RCC 7860 (cell line): ENCODE measurements at regions not wholly inside any gene's neighbourhood (a gene's known extent, or its start where the extent isn't known, plus 50 kb on each side); places are given as distances from the start of the nearest gene placed in this dataset.

Experiments used
- DNase-seq: peaks from one replicate; pipeline ENCODE4 v3.0.0-alpha.2; 2015; ENCODE audit warnings: low spot score
- FAIRE-seq: peaks from 2 replicates; lab custom pipeline; 2012; peaks lifted over from hg19 to GRCh38; lab: Jason Lieb, UNC

DNA sequence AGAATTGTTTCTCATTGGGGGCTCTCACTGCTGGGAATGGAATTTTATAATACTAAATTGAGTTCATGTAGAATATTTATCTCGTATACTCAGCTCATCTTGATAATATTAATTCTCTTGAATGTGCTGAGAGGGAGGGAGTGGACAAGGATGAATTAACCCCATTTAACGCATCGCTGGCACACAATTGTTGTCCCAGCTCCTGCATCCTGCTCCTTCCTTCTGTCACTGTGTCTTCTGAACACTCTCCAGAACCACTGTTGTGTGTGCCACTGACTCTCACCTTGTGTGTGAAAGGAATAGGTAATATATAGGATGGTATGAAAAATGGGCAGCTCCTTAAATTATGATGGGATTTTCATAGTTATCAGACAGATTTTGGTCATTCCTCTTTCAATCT lies 267.3 kb downstream of the MTRR start:
- FAIRE-seq (no peak), DNase-seq (no peak)

DNA sequence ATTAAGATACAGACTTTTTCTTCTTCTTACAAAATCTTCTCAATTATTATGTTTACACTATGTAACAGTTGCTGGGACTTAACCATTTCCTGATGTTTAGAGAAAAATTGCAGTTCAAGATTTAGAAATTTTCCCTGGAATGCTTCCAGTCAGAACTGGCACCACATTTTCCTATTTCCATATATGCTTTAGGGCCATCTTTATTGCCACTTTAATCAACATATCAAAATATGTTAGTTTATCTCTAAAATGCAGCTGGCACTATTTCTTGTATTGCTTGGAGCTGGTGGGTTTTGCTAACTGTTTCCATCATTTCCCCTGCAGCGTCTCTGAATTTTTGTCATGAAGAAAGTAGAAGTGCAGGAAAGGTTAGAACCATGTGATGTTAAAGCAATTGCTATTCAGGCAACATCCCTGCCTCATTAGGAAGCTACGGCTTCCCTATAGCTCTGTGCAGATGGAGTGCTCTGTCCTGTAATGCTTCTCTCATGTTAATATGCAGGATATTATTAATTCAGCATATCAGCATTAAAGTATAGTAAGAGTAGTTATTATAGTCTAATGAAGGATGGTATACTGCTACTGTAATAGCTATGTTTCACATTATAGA lies 269.1 kb downstream of the MTRR start:
- DNase-seq (no peak), FAIRE-seq (no peak)

DNA sequence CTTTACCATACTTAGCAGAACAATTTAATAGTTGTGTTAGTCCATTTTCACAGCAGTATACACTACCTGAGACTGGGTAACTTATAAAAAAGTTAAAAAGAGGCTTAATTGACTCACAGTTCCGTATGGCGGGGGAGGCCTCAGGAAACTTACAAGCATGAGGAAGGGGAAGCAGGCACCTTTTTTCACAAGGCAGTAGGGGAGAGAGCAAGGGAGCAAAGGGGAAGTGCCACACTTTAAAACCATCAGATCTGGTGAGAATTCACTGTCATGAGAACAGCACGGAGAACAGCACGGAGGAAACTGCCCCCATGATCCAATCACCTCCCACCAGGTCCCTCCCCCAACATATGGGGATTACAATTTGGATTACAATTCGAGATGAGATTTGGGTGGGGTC lies 269.9 kb downstream of the MTRR start:
- no peak for FAIRE-seq
- no peak for DNase-seq

DNA sequence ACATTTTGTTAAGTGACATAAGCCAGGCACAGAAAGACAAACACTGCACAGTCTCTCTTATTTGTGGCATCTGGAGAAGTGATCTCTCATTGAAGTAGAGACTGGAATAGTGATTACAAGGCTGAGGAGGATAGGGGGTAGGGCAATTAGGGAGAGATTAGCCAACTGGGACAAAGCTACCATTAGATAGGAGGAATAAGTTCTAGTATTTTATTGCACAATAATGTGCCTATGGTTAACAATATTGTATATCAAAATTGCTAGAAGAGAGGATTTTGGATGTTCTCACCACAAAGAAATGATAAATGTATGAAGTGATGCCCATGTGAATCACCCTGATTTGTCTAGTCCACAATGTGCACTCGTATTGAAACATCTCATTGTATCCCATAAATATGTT lies 281.8 kb downstream of the MTRR start:
- no peak for DNase-seq
- FAIRE-seq, result no peak

DNA sequence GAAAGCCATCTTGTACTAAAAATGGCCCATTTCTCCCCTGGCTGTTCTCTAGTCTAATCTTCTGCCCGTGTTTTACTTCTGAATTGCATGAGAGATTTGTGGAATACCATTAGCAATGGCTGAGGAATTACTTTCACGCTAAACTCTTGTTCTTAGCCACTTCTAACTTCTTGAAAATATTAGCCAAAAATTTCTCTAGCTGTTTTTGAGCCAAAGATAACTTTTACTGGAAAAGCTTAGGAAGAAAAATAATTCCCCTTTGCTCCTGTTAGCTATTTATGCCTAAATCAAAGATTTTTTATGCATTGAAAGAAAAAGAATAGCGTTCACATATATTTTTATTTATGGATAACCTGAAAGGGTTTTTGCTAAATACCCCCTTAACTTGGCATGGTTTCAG lies 287.8 kb downstream of the MTRR start:
- FAIRE-seq, result no peak
- no peak for DNase-seq

DNA sequence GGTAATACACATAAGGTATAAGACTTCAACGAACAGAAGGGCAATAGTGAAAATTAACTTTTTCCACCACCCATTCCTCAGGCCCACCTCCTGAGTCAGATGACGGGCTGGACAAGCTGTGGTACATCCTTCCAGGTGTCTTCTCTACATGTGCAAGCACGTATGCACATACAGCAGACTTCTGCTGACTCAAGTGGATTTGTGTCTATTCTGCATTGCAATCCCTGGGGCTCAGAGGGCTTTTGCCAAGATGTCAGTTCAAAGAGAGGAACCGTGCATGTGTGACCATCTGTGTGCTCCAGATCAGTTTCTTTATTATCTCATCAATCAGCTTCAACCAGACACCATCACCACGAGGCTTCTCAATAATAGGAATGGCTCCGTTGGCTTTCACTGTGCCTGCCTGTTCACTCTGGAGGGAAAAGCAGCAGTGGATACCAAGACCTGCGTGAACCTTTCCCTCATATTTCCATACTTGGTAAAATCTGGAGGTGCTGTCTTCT lies 288.4 kb downstream of the MTRR start:
- DNase-seq (no peak), FAIRE-seq (no peak)

DNA sequence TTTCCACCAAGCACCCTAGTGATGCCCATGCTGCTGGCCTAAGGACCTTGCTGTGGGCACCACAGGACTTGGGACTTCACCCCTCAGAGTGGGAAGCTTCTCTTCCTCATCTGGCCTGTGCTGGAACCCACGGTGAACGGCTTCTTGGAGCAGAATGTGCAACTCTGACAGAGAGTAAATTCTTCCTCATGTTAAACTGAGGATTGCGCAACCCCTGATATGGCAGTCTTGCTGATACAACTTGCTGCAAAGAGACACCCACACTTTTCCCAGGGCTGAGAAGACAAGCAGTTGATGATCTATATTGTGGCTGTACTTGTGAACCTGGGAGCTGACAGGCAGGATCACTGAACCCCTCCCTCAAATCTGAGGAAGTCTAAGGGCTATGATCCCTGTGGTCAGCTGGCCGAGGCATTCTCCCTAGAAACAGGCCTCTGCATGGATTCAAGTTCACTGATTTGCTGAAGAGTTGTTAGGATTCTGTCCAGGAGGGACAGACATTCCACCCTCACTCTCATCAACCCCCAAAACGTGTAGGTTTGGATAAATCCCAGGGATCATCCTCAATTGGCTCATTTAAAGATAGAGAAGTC lies 307.2 kb downstream of the MTRR start:
- FAIRE-seq (no peak), DNase-seq (no peak)

DNA sequence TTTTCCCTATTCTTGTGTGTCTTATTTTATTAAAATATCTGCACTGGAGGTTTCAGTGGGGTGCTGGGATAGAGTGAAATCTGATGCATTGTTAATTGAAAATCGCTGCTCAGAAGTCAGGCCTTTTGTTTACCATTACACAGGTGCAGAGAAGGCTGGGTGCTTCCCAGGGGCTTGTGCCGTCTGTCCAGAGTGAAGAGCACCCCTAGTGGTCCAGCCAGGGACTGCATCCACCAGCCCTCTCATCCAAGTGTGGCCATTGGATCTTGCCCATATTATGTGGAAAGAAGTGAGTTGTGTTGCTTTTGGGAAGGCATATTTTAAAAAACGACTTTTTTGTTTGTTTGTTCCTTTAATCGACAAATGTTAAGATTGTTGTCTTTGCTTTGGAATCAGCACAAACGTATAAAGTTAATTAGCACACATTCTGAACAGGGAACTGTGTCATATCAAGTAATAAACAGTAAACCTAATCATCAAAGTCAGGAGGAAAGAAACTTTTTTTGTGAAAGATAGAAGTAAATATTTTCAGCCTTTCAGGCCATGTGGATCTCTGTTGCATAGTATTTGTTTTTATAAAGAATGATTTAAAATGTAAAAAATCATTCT lies 315.6 kb downstream of the MTRR start:
- DNase-seq (no peak), FAIRE-seq (peak; percentile 37)

DNA sequence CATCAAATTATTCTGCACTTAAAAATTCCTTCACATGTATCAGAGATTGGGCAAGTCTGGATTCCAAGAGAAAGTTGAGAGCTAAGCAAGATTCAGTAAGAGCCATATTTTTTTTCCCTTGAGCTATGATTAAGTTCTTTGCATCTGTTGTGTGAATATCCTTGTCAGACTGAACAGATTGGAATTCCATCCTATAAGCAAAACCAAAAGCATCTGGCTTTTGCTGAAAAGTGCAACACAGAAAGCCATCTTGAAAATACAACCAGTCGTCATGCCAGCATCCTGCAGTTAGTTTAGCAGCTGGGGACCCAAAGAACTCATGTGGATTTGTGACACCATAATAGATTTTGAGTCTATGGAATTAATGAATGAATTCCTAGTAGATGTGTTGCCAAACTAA lies 316.9 kb downstream of the MTRR start:
- no peak for DNase-seq
- no peak for FAIRE-seq

DNA sequence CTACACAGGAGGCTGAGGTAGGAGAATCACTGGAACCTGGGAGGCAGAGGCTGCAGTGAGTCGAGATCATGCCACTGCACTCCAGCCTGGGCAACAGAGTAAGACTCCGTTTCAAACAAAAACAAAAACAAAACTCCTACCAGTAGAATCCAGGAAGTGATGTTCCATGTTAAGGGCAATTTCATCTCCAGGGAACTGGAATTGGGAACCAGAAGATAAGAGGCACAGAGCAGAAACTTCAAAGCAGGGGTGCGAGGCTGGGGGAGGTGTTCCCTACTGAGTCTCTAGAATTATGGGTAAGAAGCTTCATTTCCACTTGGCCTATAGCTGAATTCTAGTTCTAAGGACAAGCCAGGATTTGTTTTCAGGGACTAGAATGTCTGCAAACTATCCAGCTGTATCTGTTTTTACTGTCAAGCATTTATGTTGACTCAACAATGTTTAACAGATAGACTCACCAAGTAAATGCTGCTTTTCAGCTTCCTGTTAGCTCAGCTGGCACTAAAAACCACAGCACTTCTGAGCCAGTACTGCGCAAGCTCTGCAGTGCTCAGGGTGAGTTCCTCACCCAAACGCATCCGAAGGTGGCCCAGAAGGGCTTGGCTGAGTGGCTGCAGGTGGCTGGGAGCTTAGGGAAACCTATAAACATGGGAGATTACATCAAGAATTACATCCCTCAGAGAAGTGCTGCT lies 320.1 kb downstream of the MTRR start:
- DNase-seq (no peak), FAIRE-seq (no peak)

DNA sequence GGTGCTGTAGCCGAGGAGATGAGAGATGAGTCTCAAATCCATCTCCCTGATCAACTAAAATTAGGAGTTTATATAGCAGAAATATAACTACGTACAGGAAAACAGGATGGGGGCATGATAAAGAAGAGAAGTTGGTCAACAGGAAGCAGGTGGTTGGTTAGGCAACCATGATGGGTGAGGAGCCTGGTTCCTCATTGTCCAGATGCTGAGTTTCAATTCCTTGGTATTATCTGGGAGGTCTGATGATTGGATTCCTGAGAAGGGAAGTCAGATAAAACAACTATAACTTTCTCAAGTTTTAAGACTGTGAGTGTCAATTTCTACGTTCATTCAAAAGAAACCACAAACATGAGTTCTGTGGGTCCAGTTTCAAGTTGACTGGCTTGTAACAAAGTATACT lies 323.9 kb downstream of the MTRR start:
- FAIRE-seq (no peak), DNase-seq (no peak)

DNA sequence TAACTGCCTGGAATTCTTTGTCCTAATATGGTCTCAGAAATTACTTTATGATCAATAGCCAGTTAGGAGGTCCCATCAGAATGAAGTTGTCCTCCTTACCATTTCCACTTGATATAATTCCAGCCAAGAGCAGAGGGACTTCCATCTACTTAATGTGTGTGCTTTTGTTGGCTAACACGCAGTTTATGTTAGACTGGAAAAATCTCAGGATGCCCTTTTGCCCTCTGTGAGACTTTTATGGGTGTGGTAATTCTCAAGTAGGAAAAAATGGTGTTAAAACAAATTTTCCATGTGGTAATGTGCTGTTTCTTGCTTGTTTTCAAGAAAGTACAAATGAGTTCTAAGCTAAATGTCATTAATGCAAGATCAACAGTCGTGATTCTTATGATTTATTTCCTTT lies 327.1 kb downstream of the MTRR start:
- FAIRE-seq (no peak), DNase-seq (no peak)

DNA sequence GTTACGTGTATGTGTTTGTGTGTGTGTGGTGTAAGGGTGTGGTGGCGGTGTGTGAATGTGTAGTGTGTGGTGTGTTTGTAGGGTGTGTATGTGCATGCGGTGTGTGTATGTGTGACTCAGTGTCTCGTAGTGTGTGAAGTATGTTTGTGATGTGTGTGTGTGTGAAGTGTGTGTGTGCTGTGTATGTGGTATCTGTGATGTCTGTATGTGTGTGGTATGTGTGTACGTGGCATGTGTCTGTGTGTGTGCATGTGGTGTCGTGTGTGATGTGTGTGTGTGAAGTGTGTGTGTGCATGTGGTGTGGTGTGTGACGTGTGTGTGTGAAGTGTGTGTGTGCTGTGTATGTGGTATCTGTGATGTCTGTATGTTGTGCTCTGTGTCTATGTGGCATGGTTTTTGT lies 339.4 kb downstream of the MTRR start:
- FAIRE-seq, result no peak
- no peak for DNase-seq

DNA sequence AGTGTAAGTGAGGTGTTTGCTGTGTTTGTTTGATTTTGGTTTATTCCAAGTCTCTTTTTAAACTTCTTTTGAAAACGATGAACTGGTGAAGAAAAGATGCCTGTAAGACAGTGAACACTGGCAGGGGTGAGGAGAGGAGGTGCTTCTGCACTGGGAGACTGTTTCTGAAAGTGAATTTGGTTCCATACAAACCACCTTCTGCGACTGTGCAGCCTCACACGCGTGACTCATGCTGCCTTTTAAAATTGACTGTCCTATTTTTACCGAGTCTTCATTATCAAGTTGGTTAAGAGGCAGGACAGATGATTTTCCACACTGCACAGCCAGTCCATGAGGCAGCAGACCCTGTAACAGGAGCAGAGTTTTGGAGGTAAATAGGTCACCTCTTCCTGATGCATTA lies 340.6 kb downstream of the MTRR start:
- no peak for DNase-seq
- no peak for FAIRE-seq

DNA sequence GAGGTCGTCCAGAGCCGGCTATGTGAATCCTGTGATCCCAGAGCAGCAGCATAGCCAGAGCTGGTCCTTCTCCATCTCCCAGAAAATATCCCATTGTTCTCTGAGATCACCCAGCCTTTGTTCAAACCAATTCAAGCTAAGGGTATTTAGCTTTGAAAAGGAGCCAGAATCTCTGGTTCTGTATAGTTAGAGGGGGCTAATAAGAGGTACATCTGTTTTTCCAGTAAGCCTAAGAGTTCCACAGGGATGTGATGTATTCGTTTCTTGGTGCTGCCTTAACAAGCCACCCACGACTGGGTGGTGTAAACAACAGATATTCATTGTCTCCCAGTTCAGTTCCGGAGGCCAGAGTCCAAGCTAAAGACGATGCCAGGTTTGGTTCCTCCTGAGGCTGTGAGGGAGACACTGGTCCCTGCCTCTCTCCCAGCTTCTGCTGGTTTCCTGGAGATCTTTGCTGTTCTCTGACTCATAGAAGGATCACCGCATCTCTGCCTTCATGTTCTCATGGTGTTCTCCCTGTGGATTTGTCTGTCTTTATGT lies 344.8 kb downstream of the MTRR start:
- FAIRE-seq, result no peak

DNA sequence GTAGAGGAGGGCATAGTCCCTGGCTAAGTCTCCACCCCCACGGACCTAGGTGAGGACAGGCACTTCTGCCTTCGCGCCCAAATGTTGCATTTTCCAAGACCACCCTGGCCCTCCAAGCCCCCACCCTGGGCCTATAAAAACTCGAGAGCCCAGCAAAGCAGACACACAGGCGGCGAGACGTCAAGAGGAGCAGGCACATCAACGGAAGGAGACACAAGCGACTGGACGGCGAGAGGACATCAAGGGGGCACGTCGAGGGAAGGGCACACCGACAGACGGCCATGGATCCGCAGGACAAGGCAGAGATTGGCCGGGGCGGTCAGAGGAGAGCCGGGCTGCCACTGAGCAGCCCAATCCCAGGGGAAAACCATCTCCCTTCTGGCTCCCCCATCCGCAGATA lies 348.0 kb downstream of the MTRR start:
- DNase-seq, result no peak
- no peak for FAIRE-seq

More for the DNA sequence above, 344.8 kb downstream of the MTRR start:
- DNase-seq, result no peak

DNA sequence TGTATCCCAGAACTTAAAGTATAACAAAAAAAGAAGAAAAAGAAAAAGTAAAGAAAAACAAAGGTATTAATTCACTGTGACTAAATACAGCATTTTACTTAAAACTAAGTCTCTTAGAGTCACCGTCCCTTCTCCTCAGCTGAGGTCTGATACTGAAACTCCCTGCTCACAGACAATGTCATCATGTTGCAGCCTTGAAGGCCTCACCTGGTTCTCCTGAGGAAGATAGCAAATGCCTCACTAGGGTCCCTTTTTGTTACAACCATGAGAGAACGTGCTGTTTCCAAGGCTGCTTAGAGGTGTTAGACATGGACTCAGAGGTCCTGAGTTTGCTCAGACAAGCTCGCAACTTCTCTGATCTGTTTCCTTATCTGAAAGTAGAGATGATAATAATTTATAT lies 357.2 kb downstream of the MTRR start:
- FAIRE-seq (no peak), DNase-seq (no peak)

DNA sequence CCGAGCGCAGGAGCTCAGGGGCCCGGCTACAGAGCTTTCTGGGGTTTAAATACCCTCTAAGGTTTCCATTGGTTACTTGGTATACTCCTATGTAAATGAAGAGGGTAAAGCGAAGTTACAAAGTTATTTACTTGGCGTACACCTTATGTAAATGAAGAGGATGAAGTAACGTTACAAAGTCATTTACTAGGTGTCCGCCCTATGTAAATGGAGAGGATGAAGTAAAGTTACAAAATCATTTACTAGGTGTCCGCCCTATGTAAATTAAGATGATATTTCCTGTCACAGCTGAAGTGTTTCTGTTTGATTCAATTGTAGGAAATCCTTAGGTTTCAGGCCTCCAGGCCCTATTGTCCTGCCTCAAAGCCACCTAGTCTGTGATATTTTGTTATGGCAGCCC lies 358.2 kb downstream of the MTRR start:
- FAIRE-seq, result no peak
- no peak for DNase-seq

DNA sequence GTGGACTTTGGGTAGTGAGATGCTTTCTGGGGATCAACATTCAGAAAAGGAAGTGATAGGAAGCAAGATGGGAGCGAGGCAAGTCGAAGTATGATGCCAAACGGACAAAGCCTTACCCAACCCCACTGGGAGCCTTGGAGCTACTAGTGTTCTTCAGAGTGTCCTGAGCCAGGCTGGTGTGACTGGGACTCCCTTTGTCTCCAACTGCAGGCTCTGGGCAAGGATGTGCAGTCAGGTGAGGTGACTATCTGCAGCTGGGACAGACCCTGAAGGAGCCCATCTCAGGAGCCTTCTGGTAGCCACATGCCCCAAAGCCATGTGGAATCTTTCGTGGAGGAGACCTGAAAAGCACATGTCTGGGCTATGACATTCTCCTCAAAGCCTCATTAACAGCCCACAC lies 360.6 kb downstream of the MTRR start:
- FAIRE-seq (no peak), DNase-seq (no peak)

DNA sequence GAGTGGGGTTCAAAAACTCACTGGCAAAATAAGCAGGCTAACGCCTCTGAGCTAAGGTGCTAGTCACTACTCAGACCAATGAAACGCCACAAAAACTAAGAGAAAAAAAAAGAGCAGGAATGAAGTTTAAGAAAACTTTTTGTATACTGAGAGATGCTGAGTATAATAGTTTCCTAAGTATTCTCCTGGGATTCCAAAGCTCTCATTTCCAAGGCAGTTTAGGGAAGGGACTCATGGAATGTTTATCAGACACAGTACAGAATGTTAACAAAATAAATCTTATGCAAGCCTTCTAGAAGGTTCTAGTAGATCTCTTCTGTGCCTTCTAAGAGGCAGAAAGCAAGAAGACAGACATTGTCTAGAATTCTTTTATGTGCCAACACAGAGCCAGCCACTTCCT lies 361.9 kb downstream of the MTRR start:
- FAIRE-seq (no peak), DNase-seq (no peak)

DNA sequence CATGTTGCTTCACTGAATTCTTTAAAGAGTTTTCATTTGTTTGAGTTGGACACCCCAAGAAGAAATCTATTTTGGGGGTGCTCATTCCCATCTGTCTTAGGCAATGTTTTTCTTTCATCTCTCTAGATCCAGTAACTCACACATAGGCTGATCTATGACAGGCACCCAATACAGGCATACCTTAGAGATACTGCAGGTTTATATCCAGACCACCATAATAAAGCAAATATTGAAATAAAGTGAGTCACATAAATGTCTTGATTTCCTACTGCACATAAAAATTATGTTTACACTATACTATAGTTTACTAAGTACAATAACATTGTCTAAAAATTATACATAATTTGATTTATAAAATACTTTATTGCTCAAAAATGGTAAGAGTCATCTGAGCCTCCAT lies 364.5 kb downstream of the MTRR start:
- FAIRE-seq, result no peak
- DNase-seq, result no peak
